ENCODE measurements at regions not wholly inside any gene's neighbourhood (a gene's known extent, or its start where the extent isn't known, plus 50 kb on each side); places are given as distances from the start of the nearest gene placed in this dataset.

DNA sequence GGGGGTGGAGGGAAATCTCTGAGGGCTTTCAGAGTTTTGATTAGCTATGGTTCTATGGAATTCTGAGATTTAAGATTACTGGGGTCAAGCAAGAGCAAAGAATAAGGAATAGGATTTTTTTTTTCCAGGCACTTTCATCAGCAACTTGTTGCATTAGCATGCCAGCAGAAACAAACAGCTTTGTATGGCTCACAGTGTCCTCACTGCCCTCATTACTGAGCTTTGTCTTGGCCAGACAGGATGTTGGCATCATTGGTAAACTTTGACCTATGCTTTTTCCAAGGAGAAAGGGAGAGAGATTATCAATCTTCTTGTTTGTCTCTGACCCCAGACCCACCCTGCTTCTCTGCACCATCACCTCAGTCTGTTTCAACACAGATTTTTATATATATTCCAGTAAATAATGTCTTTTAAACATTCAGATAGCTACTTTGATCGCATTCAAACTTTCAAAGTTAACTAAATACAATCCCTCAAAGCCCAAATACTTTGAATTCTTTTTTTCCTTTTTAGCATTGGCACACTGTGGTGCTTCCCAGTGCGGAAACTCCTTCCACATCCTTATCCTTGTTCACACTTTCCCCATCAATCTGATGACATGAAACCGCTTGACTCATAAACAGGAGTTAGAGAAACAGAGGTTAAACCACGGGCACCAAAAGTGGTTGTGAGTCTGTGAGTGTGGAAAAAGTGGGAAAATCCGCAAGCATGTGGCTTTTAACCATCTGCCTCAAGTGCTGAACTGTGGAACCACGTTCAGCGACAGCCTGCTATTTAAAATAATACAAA, 282.2 kb upstream of the FAR2 start:
- Histone ChIP-seq H3K4me3 (ENCODE audit: low read depth, low read length, poor library complexity, severe bottlenecking) (no peak overlapping the region), H3K36me3 (ENCODE audit: insufficient read depth, low read length, poor library complexity, severe bottlenecking) (no peaks in the 10 kb centered on the region), H3K4me1 (ENCODE audit: insufficient read depth, low read length, poor library complexity, severe bottlenecking) (no peaks in the 10 kb centered on the region), H3K27me3 (replicated peaks; ENCODE audit: insufficient read depth, low read depth, low read length, poor library complexity) (peaks cover 24% of the 10 kb centered on the region), H3K9me3 (ENCODE audit: low read depth, low read length, poor library complexity, severe bottlenecking) (no peaks in the 10 kb centered on the region), H3K27ac (ENCODE audit: low read depth, low read length, poor library complexity, severe bottlenecking) (no peak overlapping the region)
- intact Hi-C loops (cut with micrococcal nuclease; ENCODE audit: unreplicated experiment) = no loop called here
- TF ChIP-seq EZH2 (IDR thresholded peaks at IDR 0.05; ENCODE audit: borderline replicate concordance, low read depth, low read length, poor library complexity, severe bottlenecking) = no peak
- TF ChIP-seq, protein P1, sequence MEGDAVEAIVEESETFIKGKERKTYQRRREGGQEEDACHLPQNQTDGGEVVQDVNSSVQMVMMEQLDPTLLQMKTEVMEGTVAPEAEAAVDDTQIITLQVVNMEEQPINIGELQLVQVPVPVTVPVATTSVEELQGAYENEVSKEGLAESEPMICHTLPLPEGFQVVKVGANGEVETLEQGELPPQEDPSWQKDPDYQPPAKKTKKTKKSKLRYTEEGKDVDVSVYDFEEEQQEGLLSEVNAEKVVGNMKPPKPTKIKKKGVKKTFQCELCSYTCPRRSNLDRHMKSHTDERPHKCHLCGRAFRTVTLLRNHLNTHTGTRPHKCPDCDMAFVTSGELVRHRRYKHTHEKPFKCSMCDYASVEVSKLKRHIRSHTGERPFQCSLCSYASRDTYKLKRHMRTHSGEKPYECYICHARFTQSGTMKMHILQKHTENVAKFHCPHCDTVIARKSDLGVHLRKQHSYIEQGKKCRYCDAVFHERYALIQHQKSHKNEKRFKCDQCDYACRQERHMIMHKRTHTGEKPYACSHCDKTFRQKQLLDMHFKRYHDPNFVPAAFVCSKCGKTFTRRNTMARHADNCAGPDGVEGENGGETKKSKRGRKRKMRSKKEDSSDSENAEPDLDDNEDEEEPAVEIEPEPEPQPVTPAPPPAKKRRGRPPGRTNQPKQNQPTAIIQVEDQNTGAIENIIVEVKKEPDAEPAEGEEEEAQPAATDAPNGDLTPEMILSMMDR (conservative IDR thresholded peaks at IDR 0.05; ENCODE audit: low read depth, low read length) = no peak
- no peak for DNase-seq (ENCODE audit: low spot score)
- CTCF ChIA-PET = no interaction called here
- POLR2A ChIA-PET (ENCODE audit: low non-redundant PET) = no interaction called here
- no TSS peak for BruUV-seq (replicated peaks)

DNA sequence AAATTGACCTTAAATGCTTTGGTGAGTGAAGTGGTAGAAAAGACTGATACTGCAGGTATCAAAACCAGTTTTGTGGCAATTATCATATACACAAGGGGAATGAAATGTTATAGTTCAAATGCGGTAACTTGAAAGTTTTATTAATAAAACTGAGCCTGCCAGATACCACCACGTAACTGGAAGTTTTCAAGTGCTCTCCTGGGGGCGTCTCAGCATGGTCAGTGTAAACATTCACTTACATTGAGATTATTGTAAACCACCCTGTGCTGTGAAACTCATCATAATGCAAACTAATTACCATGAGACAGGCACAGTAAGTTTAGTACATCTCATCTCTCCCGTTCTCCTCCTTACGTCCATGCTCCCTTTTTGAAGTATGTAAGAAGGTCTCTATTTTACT, 280.7 kb upstream of the FAR2 start:
- Histone ChIP-seq H3K36me3 (ENCODE audit: insufficient read depth, low read length, poor library complexity, severe bottlenecking) (no peaks in the 10 kb centered on the region), H3K27me3 (replicated peaks; ENCODE audit: insufficient read depth, low read depth, low read length, poor library complexity) (peaks cover 26% of the 10 kb centered on the region), H3K27ac (ENCODE audit: low read depth, low read length, poor library complexity, severe bottlenecking) (no peak overlapping the region), H3K4me3 (ENCODE audit: low read depth, low read length, poor library complexity, severe bottlenecking) (no peak overlapping the region), H3K4me1 (ENCODE audit: insufficient read depth, low read length, poor library complexity, severe bottlenecking) (no peaks in the 10 kb centered on the region), H3K9me3 (ENCODE audit: low read depth, low read length, poor library complexity, severe bottlenecking) (no peaks in the 10 kb centered on the region)
- ChIA-PET CTCF (no interaction called here), POLR2A (ENCODE audit: low non-redundant PET) (no interaction called here)
- no peak for DNase-seq (ENCODE audit: low spot score)
- intact Hi-C loops (cut with micrococcal nuclease; ENCODE audit: unreplicated experiment) = no loop called here
- no TSS peak for BruUV-seq (replicated peaks)
- no peak for TF ChIP-seq EZH2 (IDR thresholded peaks at IDR 0.05; ENCODE audit: borderline replicate concordance, low read depth, low read length, poor library complexity, severe bottlenecking)
- TF ChIP-seq, protein P1 (conservative IDR thresholded peaks at IDR 0.05; ENCODE audit: low read depth, low read length) = no peak

DNA sequence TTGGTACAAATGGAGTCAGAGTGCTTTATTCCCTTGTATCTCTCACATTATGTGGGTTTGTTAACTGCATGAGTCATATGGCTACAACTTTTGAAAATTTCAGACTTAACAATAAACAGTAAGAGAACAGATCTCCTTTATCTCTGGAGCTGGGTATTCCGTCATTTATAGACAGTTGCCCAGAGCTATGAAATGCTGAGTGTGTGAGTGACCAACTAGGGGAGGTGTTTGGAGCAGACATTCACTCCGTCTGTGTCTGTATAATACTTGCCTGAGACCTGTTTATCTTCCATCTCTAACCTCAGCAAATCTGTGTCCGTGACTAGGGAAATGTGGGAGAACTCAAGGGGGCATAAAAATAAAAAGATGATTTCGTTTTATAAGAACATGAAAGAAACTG, 279.9 kb upstream of the FAR2 start:
- no peak for DNase-seq (ENCODE audit: low spot score)
- ChIA-PET CTCF (no interaction called here), POLR2A (ENCODE audit: low non-redundant PET) (no interaction called here)
- H3K27ac ChIP-seq (ENCODE audit: low read depth, low read length, poor library complexity, severe bottlenecking) = no peak overlapping the region
- no peaks in the 10 kb centered on the region for H3K4me1 ChIP-seq (ENCODE audit: insufficient read depth, low read length, poor library complexity, severe bottlenecking)
- peaks cover 26% of the 10 kb centered on the region for H3K27me3 ChIP-seq (replicated peaks; ENCODE audit: insufficient read depth, low read depth, low read length, poor library complexity)
- H3K9me3 ChIP-seq (ENCODE audit: low read depth, low read length, poor library complexity, severe bottlenecking) = no peaks in the 10 kb centered on the region
- no peak overlapping the region for H3K4me3 ChIP-seq (ENCODE audit: low read depth, low read length, poor library complexity, severe bottlenecking)
- TF ChIP-seq, protein P1 (conservative IDR thresholded peaks at IDR 0.05; ENCODE audit: low read depth, low read length) = no peak
- TF ChIP-seq EZH2 (IDR thresholded peaks at IDR 0.05; ENCODE audit: borderline replicate concordance, low read depth, low read length, poor library complexity, severe bottlenecking) = no peak
- no TSS peak for BruUV-seq (replicated peaks)
- H3K36me3 ChIP-seq (ENCODE audit: insufficient read depth, low read length, poor library complexity, severe bottlenecking) = no peaks in the 10 kb centered on the region
- intact Hi-C loops (cut with micrococcal nuclease; ENCODE audit: unreplicated experiment) = no loop called here
